Gastroesophageal sphincter (tissue), 4 donors: ENCODE measurements at regions not wholly inside any gene's neighbourhood (a gene's known extent, or its start where the extent isn't known, plus 50 kb on each side); places are given as distances from the start of the nearest gene placed in this dataset.

ENCODE experiments used
- ATAC-seq: fragments of 150-250 bp; one replicate; pipeline ENCODE4 v1.9.1; 2016; ENCODE audit warnings: mild to moderate bottlenecking, moderate library complexity
- H3K27ac ChIP-seq, 4 donors: fragments of 200-600 bp; sonication (generic) in 3 of 4; 1 replicate in 3 of 4; 2 replicates in 1 of 4; pipeline ENCODE4 v1.5.1; 2016 to 2019
- H3K27me3 ChIP-seq: fragments of 200-600 bp; sonication (generic); one replicate; pipeline ENCODE4 v1.5.1; 2019
- H3K36me3 ChIP-seq, 2 donors: fragments of 200-600 bp; sonication (generic); one replicate each; pipeline ENCODE4 v1.5.1; 2019; ENCODE audit warnings: control low read depth in 1 of 2
- H3K4me1 ChIP-seq, 3 donors: fragments of 200-600 bp; sonication (generic); 1 replicate in 2 of 3; 2 replicates in 1 of 3; pipeline ENCODE4 v1.5.1; 2016 to 2019; ENCODE audit warnings: control low read depth in 2 of 3
- H3K4me3 ChIP-seq, 2 donors: fragments of 200-600 bp; sonication (generic); one replicate each; pipeline ENCODE4 v1.5.1; 2019; ENCODE audit warnings: mild to moderate bottlenecking in 1 of 2, moderate library complexity in 1 of 2
- H3K9me3 ChIP-seq, 3 donors: fragments of 200-600 bp; sonication (generic); one replicate each; pipeline ENCODE4 v1.5.1; 2017 to 2019; ENCODE audit warnings: control low read depth in 2 of 3
- EP300 ChIP-seq: sonication (generic); formaldehyde crosslinking; IDR thresholded peaks from one replicate; pipeline ENCODE4 v1.6.1; 2017; ENCODE audit warnings: antibody characterized with exemption, mild to moderate bottlenecking
- POLR2A ChIP-seq, 2 donors: fragments of 450-650 bp; IDR thresholded peaks; one replicate each; pipeline ENCODE4 v1.6.1; 2017; ENCODE audit warnings: antibody characterized with exemption in 2 of 2, mild to moderate bottlenecking in 2 of 2, moderate library complexity in 1 of 2
- POLR2AphosphoS5 ChIP-seq: sonication (generic); formaldehyde crosslinking; IDR thresholded peaks from one replicate; pipeline ENCODE4 v1.6.1; 2017; ENCODE audit warnings: antibody characterized with exemption
- WGBS, 2 donors: methylation state at CpG; one replicate each; pipeline ENCODE4 v1.1.5; 2018; ENCODE audit warnings: low coverage in 1 of 2; 5-methylcytosine and 5-hydroxymethylcytosine counted together
- TF ChIP-seq, protein P1 (sequence below), 4 experiments: fragments of 200-600 bp in 2 of 4; fragments of 450-650 bp in 2 of 4; sonication (generic) in 1 of 4; IDR thresholded peaks; one replicate each; pipeline ENCODE4 v1.5.1; 2017 to 2019; ENCODE audit warnings: antibody characterized with exemption in 4 of 4, mild to moderate bottlenecking in 2 of 4, moderate library complexity in 2 of 4

- H3K4me1 ChIP-seq, result no peaks in the 10 kb centered on the region
- TF ChIP-seq POLR2AphosphoS5, result no peak
- no peak for TF ChIP-seq POLR2A (IDR thresholded peaks at IDR 0.05)
- TF ChIP-seq, protein P1, sequence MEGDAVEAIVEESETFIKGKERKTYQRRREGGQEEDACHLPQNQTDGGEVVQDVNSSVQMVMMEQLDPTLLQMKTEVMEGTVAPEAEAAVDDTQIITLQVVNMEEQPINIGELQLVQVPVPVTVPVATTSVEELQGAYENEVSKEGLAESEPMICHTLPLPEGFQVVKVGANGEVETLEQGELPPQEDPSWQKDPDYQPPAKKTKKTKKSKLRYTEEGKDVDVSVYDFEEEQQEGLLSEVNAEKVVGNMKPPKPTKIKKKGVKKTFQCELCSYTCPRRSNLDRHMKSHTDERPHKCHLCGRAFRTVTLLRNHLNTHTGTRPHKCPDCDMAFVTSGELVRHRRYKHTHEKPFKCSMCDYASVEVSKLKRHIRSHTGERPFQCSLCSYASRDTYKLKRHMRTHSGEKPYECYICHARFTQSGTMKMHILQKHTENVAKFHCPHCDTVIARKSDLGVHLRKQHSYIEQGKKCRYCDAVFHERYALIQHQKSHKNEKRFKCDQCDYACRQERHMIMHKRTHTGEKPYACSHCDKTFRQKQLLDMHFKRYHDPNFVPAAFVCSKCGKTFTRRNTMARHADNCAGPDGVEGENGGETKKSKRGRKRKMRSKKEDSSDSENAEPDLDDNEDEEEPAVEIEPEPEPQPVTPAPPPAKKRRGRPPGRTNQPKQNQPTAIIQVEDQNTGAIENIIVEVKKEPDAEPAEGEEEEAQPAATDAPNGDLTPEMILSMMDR (IDR thresholded peaks at IDR 0.05), result no peak
- no peak for TF ChIP-seq EP300
- H3K4me3 ChIP-seq, result no peak overlapping the region
- H3K9me3 ChIP-seq, result no peaks in the 10 kb centered on the region
- WGBS, 2 donors, result 31 to 47% methylated on average over 3 of the region's 3 CpGs
- H3K27ac ChIP-seq, result no peak overlapping the region
- no peaks in the 10 kb centered on the region for H3K36me3 ChIP-seq
- H3K27me3 ChIP-seq, result no peaks in the 10 kb centered on the region
- no peak for ATAC-seq
These were observed 226.0 kb downstream of the TJP1 start for GRCh38 chr15:29596266-29596665.

- no peaks in the 10 kb centered on the region for H3K4me1 ChIP-seq
- H3K27ac ChIP-seq, result no peak overlapping the region
- no peak for ATAC-seq
- H3K27me3 ChIP-seq, result no peaks in the 10 kb centered on the region
- no peak overlapping the region for H3K4me3 ChIP-seq
- TF ChIP-seq POLR2AphosphoS5, result no peak
- TF ChIP-seq, protein P1 (IDR thresholded peaks at IDR 0.05), result no peak
- no peak for TF ChIP-seq EP300
- no peak for TF ChIP-seq POLR2A (IDR thresholded peaks at IDR 0.05)
- WGBS, 2 donors, result 67 to 83% methylated on average over 1 of the region's 1 CpG
- no peaks in the 10 kb centered on the region for H3K9me3 ChIP-seq
- H3K36me3 ChIP-seq, result no peaks in the 10 kb centered on the region
These were observed 228.6 kb downstream of the TJP1 start for GRCh38 chr15:29593629-29594028.

DNA sequence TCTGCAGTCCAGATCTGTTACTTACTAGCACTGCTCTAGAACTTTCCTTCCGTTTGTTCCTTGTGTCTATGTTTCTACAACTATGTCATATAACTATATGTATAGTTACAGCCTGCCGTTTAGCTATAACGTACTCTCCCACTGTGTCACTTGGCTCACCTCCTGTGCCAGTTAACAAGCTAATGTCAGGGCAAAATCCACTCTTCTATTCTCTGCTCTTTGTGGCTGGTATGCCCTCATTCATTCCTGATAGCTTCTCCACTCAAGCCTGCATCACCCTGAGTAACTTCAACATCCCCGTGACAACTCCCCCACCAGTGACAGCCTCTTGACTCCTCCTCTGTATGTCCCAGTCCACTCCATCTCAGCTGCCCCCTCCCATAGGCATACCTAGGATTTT is 229.2 kb downstream of the TJP1 start:
- H3K4me1 ChIP-seq, result no peaks in the 10 kb centered on the region
- H3K36me3 ChIP-seq, result no peaks in the 10 kb centered on the region
- ATAC-seq, result no peak
- no peaks in the 10 kb centered on the region for H3K27me3 ChIP-seq
- H3K27ac ChIP-seq, result no peak overlapping the region
- TF ChIP-seq, protein P1 (IDR thresholded peaks at IDR 0.05), result no peak
- no peak for TF ChIP-seq POLR2AphosphoS5
- no peak for TF ChIP-seq POLR2A (IDR thresholded peaks at IDR 0.05)
- TF ChIP-seq EP300, result no peak
- 51 to 61% methylated on average over 4 of the region's 4 CpGs for WGBS, 2 donors
- no peak overlapping the region for H3K4me3 ChIP-seq
- no peaks in the 10 kb centered on the region for H3K9me3 ChIP-seq

- Histone ChIP-seq H3K4me3 (no peak overlapping the region), H3K4me1 (no peaks in the 10 kb centered on the region), H3K27ac (no peak overlapping the region), H3K36me3 (no peaks in the 10 kb centered on the region), H3K27me3 (peaks cover 6% of the 10 kb centered on the region), H3K9me3 (no peaks in the 10 kb centered on the region)
- no peak for ATAC-seq
- TF ChIP-seq EP300 (no peak), POLR2AphosphoS5 (no peak), POLR2A (IDR thresholded peaks at IDR 0.05) (no peak)
- TF ChIP-seq, protein P1 (IDR thresholded peaks at IDR 0.05), result no peak
These were observed 231.6 kb downstream of the TJP1 start for GRCh38 chr15:29590701-29591100.

- no peak overlapping the region for H3K27ac ChIP-seq
- ATAC-seq, result no peak
- no peaks in the 10 kb centered on the region for H3K36me3 ChIP-seq
- H3K4me3 ChIP-seq, result no peak overlapping the region
- 96 to 100% methylated on average over 2 to 4 of the region's 4 CpGs for WGBS, 2 donors
- no peak for TF ChIP-seq POLR2A (IDR thresholded peaks at IDR 0.05)
- TF ChIP-seq POLR2AphosphoS5, result no peak
- TF ChIP-seq EP300, result no peak
- TF ChIP-seq, protein P1 (IDR thresholded peaks at IDR 0.05), result no peak
- no peaks in the 10 kb centered on the region for H3K9me3 ChIP-seq
- H3K27me3 ChIP-seq, result peaks cover 6% of the 10 kb centered on the region
- H3K4me1 ChIP-seq, result no peaks in the 10 kb centered on the region
These were observed 232.3 kb downstream of the TJP1 start for GRCh38 chr15:29589975-29590374.
